ENCODE measurements at regions not wholly inside any gene's neighbourhood (a gene's known extent, or its start where the extent isn't known, plus 50 kb on each side); places are given as distances from the start of the nearest gene placed in this dataset.
A peak's percentile ranks its signal among the peaks of the same experiment; 100 is the strongest.

- DNase-seq (ENCODE audit: low read depth, low spot score) = no peak
- TF ChIP-seq CTCF (IDR thresholded peaks at IDR 0.05; ENCODE audit: low read depth, low read length) = no peak
- no peak overlapping the region for H3K4me3 ChIP-seq (ENCODE audit: low read depth, low read length)
- in situ Hi-C loops (cut with HindIII; ENCODE audit: low sequenced_read_pairs) = no loop called here
Observed at GRCh38 chr7:42445691-42446090, 208.7 kb upstream of the GLI3 start.

- H3K4me3 ChIP-seq (ENCODE audit: low read depth, low read length) = no peak overlapping the region
- no peak for TF ChIP-seq CTCF (IDR thresholded peaks at IDR 0.05; ENCODE audit: low read depth, low read length)
- in situ Hi-C loops (cut with HindIII; ENCODE audit: low sequenced_read_pairs) = no loop called here
- DNase-seq (ENCODE audit: low read depth, low spot score) = no peak
Observed at GRCh38 chr7:42440951-42441350, 203.9 kb upstream of the GLI3 start.

- in situ Hi-C loops (cut with HindIII; ENCODE audit: low sequenced_read_pairs) = no loop called here
- no peak for DNase-seq (ENCODE audit: low read depth, low spot score)
- TF ChIP-seq CTCF (IDR thresholded peaks at IDR 0.05; ENCODE audit: low read depth, low read length) = no peak
- no peak overlapping the region for H3K4me3 ChIP-seq (ENCODE audit: low read depth, low read length)
Observed at GRCh38 chr7:42432644-42433043, 195.6 kb upstream of the GLI3 start.

- no peak for TF ChIP-seq CTCF (IDR thresholded peaks at IDR 0.05; ENCODE audit: low read depth, low read length)
Observed at GRCh38 chr7:42431873-42432272, 194.9 kb upstream of the GLI3 start.

GRCh38 chr7:42429339-42429738 is 192.3 kb upstream of the GLI3 start:
- DNase-seq (ENCODE audit: low read depth, low spot score) = no peak
- in situ Hi-C loops (cut with HindIII; ENCODE audit: low sequenced_read_pairs) = no loop called here
- no peak for TF ChIP-seq CTCF (IDR thresholded peaks at IDR 0.05; ENCODE audit: low read depth, low read length)
- no peak overlapping the region for H3K4me3 ChIP-seq (ENCODE audit: low read depth, low read length)

More at GRCh38 chr7:42431873-42432272, 194.9 kb upstream of the GLI3 start:
- H3K4me3 ChIP-seq (ENCODE audit: low read depth, low read length) = no peak overlapping the region
- in situ Hi-C loops (cut with HindIII; ENCODE audit: low sequenced_read_pairs) = no loop called here
- no peak for DNase-seq (ENCODE audit: low read depth, low spot score)

- H3K4me3 ChIP-seq (ENCODE audit: low read depth, low read length) = no peak overlapping the region
- in situ Hi-C loops (cut with HindIII; ENCODE audit: low sequenced_read_pairs) = no loop called here
- TF ChIP-seq CTCF (IDR thresholded peaks at IDR 0.05; ENCODE audit: low read depth, low read length) = no peak
- DNase-seq (ENCODE audit: low read depth, low spot score) = peak; percentile 3
Observed at GRCh38 chr7:42426163-42426562, 189.2 kb upstream of the GLI3 start.

GRCh38 chr7:42414941-42415505 is 178.0 kb upstream of the GLI3 start:
- no peak overlapping the region for H3K4me3 ChIP-seq (ENCODE audit: low read depth, low read length)
- in situ Hi-C loops (cut with HindIII; ENCODE audit: low sequenced_read_pairs) = no loop called here
- DNase-seq (ENCODE audit: low read depth, low spot score) = peak; percentile 32
- TF ChIP-seq CTCF (IDR thresholded peaks at IDR 0.05; ENCODE audit: low read depth, low read length) = no peak

Data from astrocyte of the spinal cord (primary cell).